DND-41 (cell line): ENCODE measurements at regions not wholly inside any gene's neighbourhood (a gene's known extent, or its start where the extent isn't known, plus 50 kb on each side); places are given as distances from the start of the nearest gene placed in this dataset.
"Not testable (repeated sequence)": the region's sequence is repeated elsewhere in the genome, so short reads cannot be mapped to it uniquely, and the experiment has no call there.

Experiments used
- ATAC-seq: fragments of 200-7000 bp; cut with Tn5 transposase; 3 replicates; pipeline ENCODE4 v1.9.1; 2021; ENCODE audit warnings: low read depth; ENCODE audit not compliant: insufficient read depth
- DNase-seq: peaks from one replicate; pipeline ENCODE4 v3.0.0-alpha.2; 2020
- H2AFZ ChIP-seq: 2 replicates; pipeline ENCODE4 v1.6.0; 2012; ENCODE audit warnings: low read depth, low read length
- H3K27ac ChIP-seq: 2 replicates; pipeline ENCODE4 v1.5.1; 2012; ENCODE audit warnings: low read length, inconsistent platforms
- H3K27me3 ChIP-seq: fragments of 200-600 bp; sonication (generic); 2 replicates; pipeline ENCODE4 v1.6.0; 2012; ENCODE audit warnings: low read length, mild to moderate bottlenecking, inconsistent platforms; ENCODE audit not compliant: insufficient read depth, poor library complexity
- H3K36me3 ChIP-seq: 2 replicates; pipeline ENCODE4 v1.5.1; 2012; ENCODE audit warnings: low read length, inconsistent platforms; ENCODE audit not compliant: insufficient read depth
- H3K4me1 ChIP-seq: 2 replicates; pipeline ENCODE4 v1.5.1; 2012; ENCODE audit warnings: mild to moderate bottlenecking, low read length; ENCODE audit not compliant: insufficient read depth
- H3K4me2 ChIP-seq: 2 replicates; pipeline ENCODE4 v1.6.0; 2012; ENCODE audit warnings: mild to moderate bottlenecking, moderate library complexity, low read length, inconsistent platforms; ENCODE audit not compliant: insufficient read depth
- H3K4me3 ChIP-seq, 2 experiments: fragments of 200-600 bp in 1 of 2; shearing (Covaris generic) in 1 of 2; 2 replicates each; pipeline ENCODE4 v1.5.1; 2012 to 2016; ENCODE audit warnings: inconsistent platforms in 2 of 2, low read length in 2 of 2, mild to moderate bottlenecking in 2 of 2, low read depth in 1 of 2, moderate library complexity in 1 of 2
- H3K79me2 ChIP-seq: 2 replicates; pipeline ENCODE4 v1.6.0; 2012; ENCODE audit warnings: low read length, inconsistent platforms; ENCODE audit not compliant: insufficient read depth
- H3K9ac ChIP-seq: 2 replicates; pipeline ENCODE4 v1.6.0; 2012; ENCODE audit warnings: low read depth, mild to moderate bottlenecking, inconsistent platforms, low read length, moderate library complexity
- H3K9me3 ChIP-seq: 2 replicates; pipeline ENCODE4 v1.5.1; 2012; ENCODE audit warnings: low read length, moderate library complexity, mild to moderate bottlenecking, inconsistent platforms; ENCODE audit not compliant: insufficient read depth, severe bottlenecking
- H4K20me1 ChIP-seq: 2 replicates; pipeline ENCODE4 v1.6.0; 2012; ENCODE audit warnings: low read length; ENCODE audit not compliant: insufficient read depth
- CTCF ChIP-seq: IDR thresholded peaks from 2 replicates; pipeline ENCODE4 v1.5.1; 2012; ENCODE audit warnings: borderline replicate concordance, low read length, moderate library complexity, mild to moderate bottlenecking; ENCODE audit not compliant: poor library complexity, severe bottlenecking; ENCODE audit errors: extremely low read depth
- EZH2 ChIP-seq: IDR thresholded peaks from 3 replicates; pipeline ENCODE4 v1.6.1; 2012; ENCODE audit warnings: borderline replicate concordance, low read depth, mild to moderate bottlenecking, moderate library complexity, low read length, inconsistent platforms; ENCODE audit not compliant: severe bottlenecking

- no peak overlapping the region for H3K4me2 ChIP-seq
- H3K9ac ChIP-seq, result no peak overlapping the region
- TF ChIP-seq EZH2, result no peak
- TF ChIP-seq CTCF, result no peak
- H3K36me3 ChIP-seq, result no peaks in the 10 kb centered on the region
- no peak overlapping the region for H3K4me3 ChIP-seq
- ATAC-seq (no peak), DNase-seq (no peak)
- H3K9me3 ChIP-seq, result no peaks in the 10 kb centered on the region
- H2AFZ ChIP-seq, result no peak overlapping the region
- no peaks in the 10 kb centered on the region for H3K79me2 ChIP-seq
- H3K27me3 ChIP-seq, result no peaks in the 10 kb centered on the region
- no peak overlapping the region for H3K27ac ChIP-seq
- H4K20me1 ChIP-seq, result no peaks in the 10 kb centered on the region
- no peaks in the 10 kb centered on the region for H3K4me1 ChIP-seq
Measured at GRCh38 chr21:17396948-17397347, 115.9 kb upstream of the CXADR start.

GRCh38 chr21:17397703-17398102, 115.1 kb upstream of the CXADR start:
- H3K27me3 ChIP-seq, result no peaks in the 10 kb centered on the region
- ATAC-seq, result no peak

GRCh38 chr21:17398954-17399353, 113.9 kb upstream of the CXADR start:
- not testable (repeated sequence) for H3K4me3 ChIP-seq, H3K79me2 ChIP-seq, H3K27me3 ChIP-seq, ATAC-seq, H3K9me3 ChIP-seq, H3K27ac ChIP-seq, H3K9ac ChIP-seq, H3K36me3 ChIP-seq, H4K20me1 ChIP-seq, H3K4me1 ChIP-seq, DNase-seq, H3K4me2 ChIP-seq, H2AFZ ChIP-seq

More at GRCh38 chr21:17397703-17398102, 115.1 kb upstream of the CXADR start:
- TF ChIP-seq CTCF (no peak), EZH2 (no peak)
- Histone ChIP-seq H3K79me2 (no peaks in the 10 kb centered on the region), H2AFZ (no peak overlapping the region), H4K20me1 (no peaks in the 10 kb centered on the region), H3K9me3 (no peaks in the 10 kb centered on the region), H3K27ac (no peak overlapping the region), H3K9ac (no peak overlapping the region), H3K36me3 (no peaks in the 10 kb centered on the region), H3K4me2 (no peak overlapping the region), H3K4me3 (no peak overlapping the region), H3K4me1 (no peaks in the 10 kb centered on the region)
- DNase-seq, result no peak

- Histone ChIP-seq H3K4me1 (no peaks in the 10 kb centered on the region), H3K9ac (no peak overlapping the region), H3K79me2 (no peaks in the 10 kb centered on the region), H3K9me3 (no peaks in the 10 kb centered on the region), H3K36me3 (no peaks in the 10 kb centered on the region), H3K4me3 (no peak overlapping the region), H2AFZ (no peak overlapping the region), H3K27ac (no peak overlapping the region), H4K20me1 (no peaks in the 10 kb centered on the region), H3K4me2 (no peak overlapping the region), H3K27me3 (no peaks in the 10 kb centered on the region)
- ATAC-seq, result no peak
- TF ChIP-seq EZH2, result no peak
- TF ChIP-seq CTCF, result no peak
- no peak for DNase-seq
Measured at GRCh38 chr21:17402937-17403336, 109.9 kb upstream of the CXADR start.
